T1000 (cell line): ENCODE measurements at regions not wholly inside any gene's neighbourhood (a gene's known extent, or its start where the extent isn't known, plus 50 kb on each side); places are given as distances from the start of the nearest gene placed in this dataset.
"Not testable (repeated sequence)": the region's sequence is repeated elsewhere in the genome, so short reads cannot be mapped to it uniquely, and the experiment has no call there.

Experiments used
- DNase-seq: peaks from one replicate; lab custom pipeline; 2025; ENCODE audit warnings: mixed read lengths; lab: John Stamatoyannopoulos, UW

GRCh38 chr2:136284226-136285119 is 166.5 kb upstream of the CXCR4 start:
- no peak for DNase-seq

DNA sequence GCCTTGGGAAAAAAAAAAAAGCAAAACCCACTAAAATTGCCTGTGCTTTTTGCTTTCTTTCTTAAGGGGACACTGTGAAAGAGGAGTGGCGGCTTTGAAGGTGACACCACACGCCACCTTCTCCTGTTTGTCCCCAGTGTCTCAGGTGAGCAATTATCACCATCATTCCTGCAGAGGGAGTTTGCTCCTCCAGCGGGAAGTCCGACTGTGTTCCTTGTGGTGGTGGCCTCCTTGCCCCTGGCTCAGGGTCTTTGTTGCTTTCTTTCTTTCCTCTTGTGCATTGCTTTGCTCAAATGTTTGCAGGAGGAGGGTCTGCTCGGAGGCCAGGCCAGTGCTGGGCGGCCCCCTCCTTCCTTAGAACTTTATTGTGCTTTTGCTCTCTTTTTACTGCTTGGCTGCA is 164.3 kb upstream of the CXCR4 start:
- DNase-seq, result no peak

- no peak for DNase-seq
Measured at GRCh38 chr2:136281281-136282114, 163.5 kb upstream of the CXCR4 start.

- DNase-seq, result not testable (repeated sequence)
Measured at GRCh38 chr2:136266346-136266745, 148.4 kb upstream of the CXCR4 start.

GRCh38 chr2:136259551-136259950 is 141.6 kb upstream of the CXCR4 start:
- DNase-seq, result no peak

DNA sequence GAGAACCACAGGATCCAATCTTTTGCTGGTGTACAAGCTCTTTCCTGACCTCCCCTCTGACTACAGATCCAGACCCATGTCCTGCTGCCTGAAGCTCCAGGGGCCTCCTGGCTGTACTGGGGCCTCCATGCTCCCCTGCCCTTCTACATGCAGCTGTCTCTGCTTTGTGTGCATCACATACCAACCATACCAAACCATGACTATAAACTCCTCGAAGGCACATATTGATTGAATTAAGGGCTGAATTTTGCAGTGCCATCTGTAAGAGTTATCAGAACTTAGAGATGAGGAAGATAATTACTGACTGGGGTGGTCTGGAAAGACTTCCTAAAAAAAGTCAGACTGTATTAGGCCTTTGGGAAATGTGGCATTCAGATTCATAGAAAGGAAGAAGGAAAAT is 139.9 kb upstream of the CXCR4 start:
- no peak for DNase-seq

GRCh38 chr2:136255648-136256461 is 137.9 kb upstream of the CXCR4 start:
- DNase-seq, result no peak

- no peak for DNase-seq
Measured at GRCh38 chr2:136255127-136255526, 137.2 kb upstream of the CXCR4 start.

GRCh38 chr2:136254681-136255080 is 136.7 kb upstream of the CXCR4 start:
- no peak for DNase-seq

- no peak for DNase-seq
Measured at GRCh38 chr2:136253288-136254004, 135.5 kb upstream of the CXCR4 start.

- no peak for DNase-seq
Measured at GRCh38 chr2:136251885-136252585, 134.1 kb upstream of the CXCR4 start.

DNA sequence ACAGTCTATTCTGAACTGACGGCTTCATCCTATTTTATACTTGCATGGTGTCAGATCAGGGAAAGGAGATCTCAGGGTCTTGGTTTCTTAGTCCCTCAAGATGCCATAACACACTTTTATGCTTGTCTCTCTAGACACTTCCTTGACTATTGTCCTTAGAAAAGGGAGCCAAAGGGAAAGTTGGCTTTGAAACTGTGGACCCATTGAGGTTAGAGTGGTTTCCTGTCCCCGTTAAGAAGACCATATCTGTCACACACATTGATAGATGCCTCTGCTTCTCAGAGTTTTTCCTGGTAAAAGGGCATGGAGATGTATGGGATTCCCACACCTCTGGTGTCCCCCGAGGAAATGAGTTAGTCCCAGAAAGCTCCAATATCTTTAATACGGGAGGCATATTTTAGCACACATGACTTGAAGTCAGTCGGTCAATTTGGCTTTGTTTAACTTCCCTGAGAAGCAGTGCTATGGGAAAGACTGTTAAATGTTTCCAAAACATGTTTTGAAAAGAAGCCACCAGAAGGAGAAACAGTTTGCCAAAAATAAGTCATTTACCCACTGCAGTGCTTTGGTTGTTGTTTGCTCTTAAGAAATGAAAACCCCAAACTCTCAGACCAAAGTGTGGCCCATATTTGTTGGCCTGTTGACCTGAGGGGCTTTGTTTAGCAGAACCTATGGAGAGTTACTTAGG is 133.4 kb upstream of the CXCR4 start:
- no peak for DNase-seq

- DNase-seq, result no peak
Measured at GRCh38 chr2:136250131-136250530, 132.2 kb upstream of the CXCR4 start.

- DNase-seq, result no peak
Measured at GRCh38 chr2:136248907-136249306, 131.0 kb upstream of the CXCR4 start.

DNA sequence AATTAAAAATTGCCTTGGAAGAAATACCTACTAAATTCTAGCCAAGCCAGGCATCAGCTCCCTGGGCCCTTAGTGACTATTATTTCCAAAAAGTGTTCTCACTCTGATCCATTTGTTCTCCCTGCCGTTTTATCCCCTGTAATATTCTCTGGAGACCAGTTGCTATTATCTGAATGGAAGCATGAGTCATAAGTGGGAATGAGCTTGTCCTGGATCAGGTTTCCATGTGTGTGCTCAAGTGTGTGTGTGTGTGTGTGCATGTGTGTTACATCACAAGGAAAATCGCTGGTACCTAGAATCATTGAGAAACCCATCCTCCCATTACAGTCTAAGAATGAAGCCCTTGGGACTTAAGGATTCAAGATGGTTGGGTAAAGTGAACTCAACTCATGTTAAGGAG is 130.3 kb upstream of the CXCR4 start:
- DNase-seq, result no peak

DNA sequence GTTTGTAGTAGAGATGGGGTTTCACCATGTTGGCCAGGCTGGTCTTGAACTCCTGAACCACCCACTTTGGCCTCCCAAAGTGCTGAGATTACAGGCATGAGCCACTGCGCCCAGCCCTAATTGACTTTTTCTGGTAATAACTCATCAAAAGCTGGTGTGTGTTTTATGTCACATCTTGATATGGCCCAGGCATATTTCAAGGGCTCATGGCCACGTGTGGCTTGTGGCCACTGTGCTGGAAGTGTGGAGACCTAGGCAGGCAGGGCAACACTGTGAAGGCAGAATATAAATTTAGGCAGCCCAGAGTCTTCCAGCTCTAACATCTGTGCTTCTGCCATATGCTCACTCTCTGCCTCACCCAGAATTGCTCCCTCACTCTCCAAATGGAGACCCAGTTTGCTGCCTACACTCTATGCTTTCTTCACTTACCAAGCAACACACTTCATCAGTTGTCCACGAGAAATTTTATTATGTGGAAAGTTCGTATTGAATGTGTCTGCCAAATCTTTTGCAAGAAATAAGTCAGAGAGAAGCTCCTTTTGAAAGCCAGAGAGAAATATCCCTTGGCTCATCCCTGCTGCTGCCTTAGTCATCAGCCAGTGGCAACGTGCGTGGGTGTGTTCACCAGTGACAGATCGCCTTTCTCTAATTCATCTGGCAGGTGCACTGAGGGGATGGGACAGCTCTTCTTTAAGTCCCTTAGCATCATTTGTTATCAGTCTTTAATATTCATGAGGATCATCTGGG is 129.4 kb upstream of the CXCR4 start:
- no peak for DNase-seq

DNA sequence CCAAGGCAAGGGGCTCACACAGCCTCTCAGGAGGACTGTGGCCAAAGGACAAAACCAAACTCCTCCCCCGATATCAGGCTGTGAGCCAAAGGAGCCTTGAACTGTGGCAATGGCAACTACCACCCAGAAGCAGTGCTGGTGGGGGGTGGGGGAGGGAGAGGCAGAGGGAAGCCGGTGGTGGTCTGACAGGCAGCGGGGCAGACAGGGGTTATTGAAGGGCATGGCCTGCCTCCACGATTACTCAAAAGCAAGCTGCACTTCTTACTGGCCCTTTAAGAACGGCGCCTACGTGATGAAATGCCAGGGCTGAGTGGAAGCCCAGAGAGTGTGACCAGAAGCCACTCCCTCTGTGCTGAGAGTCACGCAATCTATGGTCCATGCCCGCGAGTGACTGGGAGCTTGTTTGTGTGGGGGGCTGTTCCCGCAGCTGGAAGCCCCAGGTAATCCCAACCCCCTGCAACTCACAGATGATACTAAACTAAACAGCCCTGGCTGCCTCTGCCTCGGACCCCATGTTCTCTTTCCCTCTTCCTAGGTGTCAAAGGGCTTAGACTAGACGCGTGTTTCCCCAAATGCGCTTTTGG is 128.2 kb upstream of the CXCR4 start:
- no peak for DNase-seq

- DNase-seq, result no peak
Measured at GRCh38 chr2:136245211-136245610, 127.3 kb upstream of the CXCR4 start.

DNA sequence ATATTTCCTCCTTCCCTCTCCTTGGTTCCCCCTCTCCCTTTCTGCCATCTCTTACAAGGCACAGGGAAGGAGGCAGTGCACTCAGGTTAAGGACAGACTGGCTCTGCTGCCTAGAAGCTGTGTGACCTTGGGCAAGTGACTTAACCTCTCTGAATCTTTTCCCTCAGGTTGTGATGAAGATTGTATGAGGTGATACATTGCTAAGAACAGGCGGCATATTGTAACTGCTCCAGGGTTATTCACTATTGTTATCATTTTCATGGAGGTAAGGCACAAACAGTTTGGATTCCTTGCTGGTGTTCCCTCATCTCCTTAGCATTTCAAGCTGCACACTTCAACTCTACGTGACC is 126.6 kb upstream of the CXCR4 start:
- DNase-seq, result no peak
